ENCODE measurements at regions not wholly inside any gene's neighbourhood (a gene's known extent, or its start where the extent isn't known, plus 50 kb on each side); places are given as distances from the start of the nearest gene placed in this dataset.

GRCh38 chr1:235045034-235045690, 83.5 kb downstream of the TOMM20 start:
- no peak for DNase-seq (ENCODE audit: low spot score)
- Histone ChIP-seq H3K27ac (ENCODE audit: extremely low read length, insufficient read depth, low read length) (no peak overlapping the region), H3K36me3 (replicated peaks in 1 of 2; ENCODE audit: control insufficient read depth in 1 of 2, insufficient read depth in 2 of 2, low read length in 2 of 2) (no peaks in the 10 kb centered on the region), H3K9ac (ENCODE audit: insufficient read depth, low read depth, low read length) (no peak overlapping the region), H3K4me2 (ENCODE audit: low read depth, low read length) (no peak overlapping the region), H3K9me3 (ENCODE audit: low read length) (no peaks in the 10 kb centered on the region), H2AFZ (ENCODE audit: low read length) (no peak overlapping the region), H3K4me1 (ENCODE audit: insufficient read depth, low read length) (peaks cover 25% of the 10 kb centered on the region), H3K79me2 (ENCODE audit: insufficient read depth, low read length) (no peaks in the 10 kb centered on the region), H3K27me3 (ENCODE audit: control insufficient read depth in 1 of 2, insufficient read depth in 2 of 2, low read length in 2 of 2) (no peaks in the 10 kb centered on the region), H4K20me1 (ENCODE audit: insufficient read depth, low read length) (no peaks in the 10 kb centered on the region), H3K4me3 (replicated peaks in 1 of 3; ENCODE audit: insufficient read depth in 1 of 3, low read depth in 2 of 3, low read length in 3 of 3) (no peak overlapping the region)
- no peak for FAIRE-seq
- no TSS peak for BruUV-seq (replicated peaks)
- ATAC-seq = no peak
- TF ChIP-seq ZBTB10 (CRISPR knock-in tag; IDR thresholded peaks at IDR 0.05; ENCODE audit: borderline replicate concordance) (no peak), CCDC6 (CRISPR knock-in tag; IDR thresholded peaks at IDR 0.05) (no peak)
- ChIA-PET CTCF (ENCODE audit: low intra/inter-chr PET ratio, low total read pairs) (no interaction called here), POLR2A (no interaction called here)
- intact Hi-C loops (cut with micrococcal nuclease; ENCODE audit: unreplicated experiment) (no loop called here), in situ Hi-C loops (cut with HindIII; ENCODE audit: extremely low pct_ligation_motif_present, low pct_unique_long_range_greater_than_20kb) (no loop called here)
- WGBS (ENCODE audit: low lambda C conversion rate) = 57% methylated on average over 9 of the region's 10 CpGs

- Histone ChIP-seq H3K4me2 (ENCODE audit: low read depth, low read length) (no peak overlapping the region), H3K27ac (ENCODE audit: extremely low read length, insufficient read depth, low read length) (no peak overlapping the region), H3K4me3 (replicated peaks in 1 of 3; ENCODE audit: insufficient read depth in 1 of 3, low read depth in 2 of 3, low read length in 3 of 3) (no peak overlapping the region), H2AFZ (ENCODE audit: low read length) (no peak overlapping the region), H3K9ac (ENCODE audit: insufficient read depth, low read depth, low read length) (no peak overlapping the region), H3K9me3 (ENCODE audit: low read length) (no peaks in the 10 kb centered on the region), H4K20me1 (ENCODE audit: insufficient read depth, low read length) (no peaks in the 10 kb centered on the region), H3K27me3 (ENCODE audit: control insufficient read depth in 1 of 2, insufficient read depth in 2 of 2, low read length in 2 of 2) (no peaks in the 10 kb centered on the region), H3K79me2 (ENCODE audit: insufficient read depth, low read length) (no peaks in the 10 kb centered on the region), H3K36me3 (replicated peaks in 1 of 2; ENCODE audit: control insufficient read depth in 1 of 2, insufficient read depth in 2 of 2, low read length in 2 of 2) (no peaks in the 10 kb centered on the region), H3K4me1 (ENCODE audit: insufficient read depth, low read length) (peaks cover 10% of the 10 kb centered on the region)
- CTCF ChIA-PET (ENCODE audit: low intra/inter-chr PET ratio, low total read pairs) = no interaction called here
- FAIRE-seq = no peak
- DNase-seq (ENCODE audit: low spot score) = no peak
- POLR2A ChIA-PET = no interaction called here
- intact Hi-C loops (cut with micrococcal nuclease; ENCODE audit: unreplicated experiment) (no loop called here), in situ Hi-C loops (cut with HindIII; ENCODE audit: extremely low pct_ligation_motif_present, low pct_unique_long_range_greater_than_20kb) (no loop called here)
- WGBS (ENCODE audit: low lambda C conversion rate) = 58% methylated on average over 3 of the region's 3 CpGs
- no TSS peak for BruUV-seq (replicated peaks)
- ATAC-seq = no peak
- TF ChIP-seq GABPB1 (CRISPR knock-in tag; IDR thresholded peaks at IDR 0.05) = no peak
- no peak for TF ChIP-seq ZNF768 (CRISPR knock-in tag; IDR thresholded peaks at IDR 0.05)
- no peak for TF ChIP-seq HMG20B (CRISPR knock-in tag; conservative IDR thresholded peaks at IDR 0.05)
- no peak for TF ChIP-seq HOXD1 (CRISPR knock-in tag; IDR thresholded peaks at IDR 0.05)
- no peak for TF ChIP-seq FOSL1 (CRISPR knock-in tag; IDR thresholded peaks at IDR 0.05; ENCODE audit: borderline replicate concordance)
- TF ChIP-seq TRIM24 (CRISPR knock-in tag; IDR thresholded peaks at IDR 0.05) = no peak
- TF ChIP-seq ATF6 (CRISPR knock-in tag; conservative IDR thresholded peaks at IDR 0.05) = no peak
- TF ChIP-seq THAP8 (CRISPR knock-in tag; IDR thresholded peaks at IDR 0.05; ENCODE audit: borderline replicate concordance) = no peak
- TF ChIP-seq ATF7-NPFF (CRISPR knock-in tag; IDR thresholded peaks at IDR 0.05; ENCODE audit: low read depth) = no peak
- TF ChIP-seq MAX (IDR thresholded peaks at IDR 0.05) = no peak
- TF ChIP-seq ZBTB42 (CRISPR knock-in tag; IDR thresholded peaks at IDR 0.05) = no peak
- no peak for TF ChIP-seq FOXJ3 (CRISPR knock-in tag; IDR thresholded peaks at IDR 0.05; ENCODE audit: borderline replicate concordance)
These were observed 85.4 kb downstream of the TOMM20 start for GRCh38 chr1:235043234-235043633.
